GM12878 (cell line): ENCODE measurements at regions not wholly inside any gene's neighbourhood (a gene's known extent, or its start where the extent isn't known, plus 50 kb on each side); places are given as distances from the start of the nearest gene placed in this dataset.

Source experiments
- HDAC2 ChIP-seq: fragments of 200-600 bp; sonication (generic); IDR thresholded peaks from 2 replicates; pipeline ENCODE4 v1.6.1; 2017
- RAD21 ChIP-seq: IDR thresholded peaks from 2 replicates; pipeline ENCODE4 v1.6.1; 2011; ENCODE audit warnings: mild to moderate bottlenecking, low read depth, low read length, moderate library complexity; ENCODE audit not compliant: insufficient read depth
- TCF12 ChIP-seq: IDR thresholded peaks from 2 replicates; pipeline ENCODE4 v1.6.1; 2011; ENCODE audit warnings: low read depth, mild to moderate bottlenecking, low read length
- ZNF687 ChIP-seq: fragments of 450-650 bp; IDR thresholded peaks from 2 replicates; pipeline ENCODE4 v1.6.1; 2017; ENCODE audit warnings: mild to moderate bottlenecking, moderate library complexity

DNA sequence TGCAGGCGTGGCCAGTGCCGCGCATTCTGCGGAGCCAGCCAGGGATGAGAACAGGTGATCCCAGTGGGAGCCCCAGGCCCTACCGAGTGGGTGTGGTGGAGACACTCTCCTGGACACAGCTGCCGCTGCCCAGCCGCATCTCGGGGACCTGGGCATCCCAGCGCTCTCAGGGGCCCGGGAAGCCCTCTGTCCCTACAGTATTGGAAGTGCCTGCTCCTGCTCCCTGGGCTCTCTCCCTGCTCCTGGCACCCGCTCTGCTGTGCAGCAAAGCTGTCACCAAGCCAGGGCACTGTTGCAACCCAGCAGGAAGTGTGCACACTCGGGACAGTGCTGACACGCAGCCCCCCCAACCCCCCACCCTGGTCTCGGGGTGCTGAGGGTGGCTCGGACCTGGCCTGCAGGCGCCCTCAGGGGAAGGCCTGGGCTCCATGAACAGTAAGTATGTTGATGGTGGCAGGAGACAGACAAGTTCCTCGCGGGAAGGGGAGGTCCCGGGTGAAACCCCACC lies 1177.4 kb upstream of the GBE1 start:
- no peak for TF ChIP-seq HDAC2
- TF ChIP-seq RAD21: no peak
- TF ChIP-seq TCF12: no peak
- no peak for TF ChIP-seq ZNF687
